GM21528 (cell line): ENCODE measurements at regions not wholly inside any gene's neighbourhood (a gene's known extent, or its start where the extent isn't known, plus 50 kb on each side); places are given as distances from the start of the nearest gene placed in this dataset.
"Not testable (repeated sequence)": the region's sequence is repeated elsewhere in the genome, so short reads cannot be mapped to it uniquely, and the experiment has no call there.

Experiments used
- ATAC-seq: cut with Tn5 transposase; IDR thresholded peaks from one replicate; pipeline ENCODE4 v1.9.1; 2021; ENCODE audit warnings: mild to moderate bottlenecking, moderate library complexity; ENCODE audit not compliant: unreplicated experiment, low FRiP score

DNA sequence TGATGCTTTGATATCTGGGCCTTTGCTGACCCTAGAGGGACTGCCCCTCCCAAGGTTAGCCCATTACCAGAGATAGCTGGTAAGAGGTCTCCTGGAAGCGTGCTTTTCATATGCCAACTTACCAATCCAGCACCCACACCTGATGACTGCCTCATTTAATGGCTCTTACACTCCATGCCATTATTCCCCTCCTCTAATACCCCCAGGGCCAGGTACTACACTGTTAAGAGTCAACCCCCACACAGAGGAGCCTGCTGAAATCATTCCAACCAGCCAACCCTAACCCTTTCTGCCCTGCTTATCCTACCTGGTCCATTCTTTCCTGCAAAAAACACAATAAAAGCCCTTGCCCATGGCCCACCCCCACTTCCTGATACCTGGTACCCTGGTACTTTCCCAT lies 736.8 kb upstream of the SLC35B3 start:
- no peak for ATAC-seq

DNA sequence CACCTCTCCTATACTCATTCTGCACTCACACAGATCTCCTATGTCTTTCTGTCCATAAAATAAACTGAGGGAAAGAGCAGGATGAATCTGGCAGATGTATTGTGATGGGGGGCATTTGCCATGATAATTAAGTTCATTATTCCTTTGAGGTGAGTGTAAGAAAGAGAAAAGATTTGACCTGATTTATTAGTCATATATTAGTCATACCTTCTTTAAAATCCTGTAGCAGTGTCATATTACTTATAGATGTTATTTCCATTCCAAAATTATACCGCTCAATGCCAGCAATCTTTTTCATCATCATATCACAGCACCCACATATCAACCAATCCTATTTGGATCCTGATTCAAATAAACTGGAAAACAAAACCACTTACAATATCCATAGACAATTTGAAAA lies 733.3 kb upstream of the SLC35B3 start:
- no peak for ATAC-seq

DNA sequence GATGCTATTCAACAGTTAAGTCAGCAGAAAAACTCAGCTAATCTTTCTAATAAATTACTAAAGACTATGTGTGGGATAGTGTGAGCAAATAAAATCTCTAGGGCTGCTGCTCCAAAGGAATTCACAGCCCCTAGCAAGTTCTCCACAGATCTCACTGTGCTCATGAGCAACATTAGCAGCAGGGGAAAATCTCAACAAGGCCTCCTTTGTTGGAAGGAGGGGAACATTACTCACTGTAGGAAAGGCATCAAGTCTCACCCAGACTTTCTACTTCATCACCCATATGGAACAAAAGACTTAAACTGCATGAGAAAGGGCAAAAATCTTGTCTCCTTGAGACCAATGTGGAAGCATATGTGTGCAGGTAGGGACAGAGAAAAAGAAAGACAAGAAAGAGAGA lies 726.4 kb upstream of the SLC35B3 start:
- ATAC-seq = no peak

DNA sequence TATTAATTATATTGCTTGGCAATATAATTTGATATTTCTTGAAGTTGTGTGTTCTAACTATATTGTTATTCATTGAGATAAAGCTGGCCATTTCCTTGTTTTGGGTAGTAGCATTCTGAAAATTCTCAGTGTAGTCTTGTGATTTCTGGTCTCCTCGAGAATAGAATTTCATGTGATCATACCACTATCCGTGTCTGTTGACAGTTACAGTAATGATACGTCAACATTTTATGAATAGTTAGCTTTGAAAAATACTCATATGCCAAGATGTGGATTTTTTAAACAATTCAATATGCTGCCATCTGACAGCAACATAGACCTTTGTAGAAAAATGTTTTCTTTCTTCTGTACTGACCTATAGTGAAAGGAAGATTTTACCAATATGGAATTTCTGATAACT lies 723.7 kb upstream of the SLC35B3 start:
- ATAC-seq = no peak

DNA sequence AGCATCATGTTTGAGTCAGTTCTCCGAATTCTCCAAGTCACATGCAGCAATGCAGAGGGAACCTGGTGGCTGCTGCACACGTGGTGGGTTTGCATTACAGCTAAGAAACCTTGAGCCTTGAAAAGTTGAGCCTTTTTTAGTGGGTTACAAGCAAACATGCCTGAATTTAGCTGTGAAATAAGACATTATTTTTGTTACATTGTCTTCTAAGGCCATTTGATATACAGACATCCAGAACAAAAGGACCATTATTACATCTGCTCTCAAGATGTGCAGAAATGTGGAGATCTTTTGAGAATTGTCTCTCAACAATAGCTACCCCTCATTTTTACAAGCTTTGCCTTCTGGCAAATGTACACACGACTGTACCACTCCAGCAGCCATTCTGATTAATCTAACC lies 720.5 kb upstream of the SLC35B3 start:
- no peak for ATAC-seq

DNA sequence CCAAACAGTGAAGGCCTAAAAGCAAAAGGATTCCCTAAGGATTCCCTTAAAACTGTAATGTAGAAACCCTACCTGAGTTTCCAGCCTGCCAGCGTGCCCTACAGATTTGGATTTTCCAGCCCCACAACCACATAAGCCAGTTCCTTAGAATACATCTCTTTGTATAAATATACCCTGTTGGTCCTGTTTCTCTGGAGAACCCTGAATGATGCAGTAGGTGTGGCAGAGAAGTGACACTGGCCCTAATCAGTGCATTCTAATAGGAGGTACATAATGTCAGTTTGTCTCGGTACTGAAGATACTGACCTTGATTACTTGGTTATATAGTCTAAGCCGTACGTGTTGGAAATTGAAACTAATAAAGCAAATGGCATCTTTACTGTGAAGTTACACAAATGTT lies 707.8 kb upstream of the SLC35B3 start:
- ATAC-seq = no peak

DNA sequence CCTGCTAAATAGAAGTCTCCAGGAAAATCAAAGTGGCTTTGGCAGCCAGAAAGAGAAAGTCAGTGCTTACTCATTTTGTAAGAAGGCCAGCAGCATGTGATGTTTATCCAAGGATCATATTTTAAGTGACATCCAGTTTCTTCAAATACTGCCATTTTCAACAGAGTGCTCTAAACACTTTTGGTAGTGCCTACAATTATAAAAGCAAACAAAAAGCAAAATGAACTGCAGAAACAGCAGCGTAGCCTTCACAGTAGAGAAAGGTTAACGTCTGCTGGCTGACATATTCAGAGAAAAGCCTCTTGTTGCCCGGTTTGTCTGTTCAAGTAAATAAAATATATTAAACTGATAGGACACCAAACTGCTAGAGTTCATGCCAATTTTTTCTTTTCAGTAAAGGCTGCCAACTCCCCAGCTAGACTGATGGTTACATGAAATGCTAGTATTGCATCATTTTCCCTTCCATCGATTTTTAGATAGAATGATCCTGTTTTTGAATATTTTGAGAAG lies 705.7 kb upstream of the SLC35B3 start:
- no peak for ATAC-seq

DNA sequence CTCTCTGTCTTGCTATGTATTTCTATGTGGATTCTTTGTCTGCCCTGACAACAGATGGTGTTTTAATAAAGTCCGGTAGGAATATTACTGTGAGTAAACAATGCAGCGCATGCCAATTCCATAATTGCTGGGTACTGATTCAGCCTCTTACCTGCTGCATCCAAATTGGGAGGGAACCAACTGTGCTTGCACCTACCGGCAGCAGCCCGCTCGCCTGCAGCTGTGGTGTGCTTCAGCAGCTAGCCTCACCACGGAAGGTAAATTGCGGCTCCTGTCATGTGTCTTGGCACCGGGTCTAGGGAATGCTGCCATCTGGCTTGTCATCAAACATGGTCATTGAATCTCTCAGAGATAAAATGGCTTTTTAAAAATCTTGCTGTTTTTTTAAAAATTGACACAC lies 704.8 kb upstream of the SLC35B3 start:
- ATAC-seq = no peak

DNA sequence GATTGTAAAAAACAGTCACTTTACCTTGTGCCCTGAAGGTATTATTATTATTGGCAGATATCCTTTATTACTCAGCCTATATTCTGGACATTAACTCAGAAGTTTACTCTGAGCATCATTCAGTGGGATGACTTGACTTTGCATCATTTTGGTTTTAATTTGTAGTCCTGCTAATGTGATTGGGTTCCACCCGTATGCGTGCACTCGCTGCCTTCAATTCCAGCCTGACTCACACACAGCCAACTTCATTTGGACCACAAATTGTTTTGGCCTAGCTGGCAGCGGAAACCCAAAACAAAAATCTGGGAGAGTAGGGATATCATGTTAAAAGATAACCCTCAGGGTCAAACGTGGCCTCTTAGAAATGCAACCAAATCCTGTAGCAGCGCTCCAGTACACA lies 704.4 kb upstream of the SLC35B3 start:
- no peak for ATAC-seq

DNA sequence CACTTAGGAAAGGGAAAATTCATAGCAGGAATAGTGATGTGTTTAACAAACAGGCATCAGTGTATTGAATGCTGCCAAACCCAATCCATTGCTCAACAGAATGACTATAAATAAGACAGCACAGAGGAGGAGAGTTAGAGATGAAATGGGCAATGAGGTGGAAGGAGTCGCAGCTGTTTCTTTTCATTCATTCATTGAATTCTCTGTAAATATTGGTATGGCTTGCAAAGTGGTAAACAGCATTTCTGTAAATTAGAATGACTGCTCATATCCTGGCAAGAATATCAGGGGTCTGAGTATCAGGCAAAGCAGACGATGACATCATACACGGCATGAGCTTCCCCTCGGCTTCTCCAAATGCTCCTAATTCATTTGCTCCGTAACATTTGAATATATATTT lies 703.6 kb upstream of the SLC35B3 start:
- no peak for ATAC-seq

DNA sequence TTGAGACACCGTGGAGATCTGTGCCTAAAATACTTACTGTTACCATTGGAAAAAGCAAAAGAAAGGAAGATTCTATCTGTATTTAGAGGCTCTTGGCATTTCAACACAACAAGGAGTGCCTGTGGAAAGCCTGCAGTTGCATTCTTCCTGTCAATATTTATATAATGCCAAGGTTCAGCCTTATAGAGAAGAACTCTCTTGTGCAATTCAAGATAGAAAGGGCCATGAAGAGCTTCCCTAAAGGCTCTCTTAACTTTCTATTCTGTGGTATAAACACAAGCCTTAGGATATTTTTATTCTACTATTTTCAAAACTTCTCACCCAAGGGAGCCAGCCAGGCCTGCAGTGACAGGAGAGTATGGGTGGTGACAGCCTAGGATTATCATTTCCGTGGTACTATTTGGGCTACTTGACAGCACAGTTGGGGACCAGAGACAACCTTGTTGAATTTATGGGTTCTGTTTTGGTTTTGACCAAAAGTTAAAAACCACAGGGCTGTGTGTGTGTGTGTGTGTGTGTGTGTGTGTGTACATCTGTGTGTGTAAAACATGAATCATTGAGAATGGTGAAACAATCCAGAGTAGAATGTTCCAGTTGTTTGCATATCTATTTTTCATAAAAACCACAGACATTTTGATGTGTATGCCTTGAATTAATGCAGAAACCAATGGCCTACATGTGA lies 700.9 kb upstream of the SLC35B3 start:
- no peak for ATAC-seq

DNA sequence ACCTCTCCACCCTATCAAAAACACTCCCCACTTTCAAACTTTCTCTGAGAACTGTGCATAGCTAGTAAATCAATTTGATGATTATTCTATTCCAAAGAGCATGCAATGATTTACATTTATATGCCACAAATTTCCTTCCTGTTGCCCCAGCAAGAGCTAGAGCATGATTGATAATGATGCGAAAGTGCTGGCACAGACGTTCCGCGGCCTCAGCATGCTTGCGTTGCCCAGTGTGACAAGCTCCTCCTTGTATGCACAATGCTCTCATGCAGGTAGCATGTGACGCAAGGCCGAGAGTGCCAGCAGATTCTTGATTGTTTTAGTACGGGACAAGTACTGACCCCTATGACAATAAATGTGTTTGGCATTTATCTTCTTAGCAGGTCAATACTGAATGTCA lies 696.3 kb upstream of the SLC35B3 start:
- ATAC-seq = no peak

DNA sequence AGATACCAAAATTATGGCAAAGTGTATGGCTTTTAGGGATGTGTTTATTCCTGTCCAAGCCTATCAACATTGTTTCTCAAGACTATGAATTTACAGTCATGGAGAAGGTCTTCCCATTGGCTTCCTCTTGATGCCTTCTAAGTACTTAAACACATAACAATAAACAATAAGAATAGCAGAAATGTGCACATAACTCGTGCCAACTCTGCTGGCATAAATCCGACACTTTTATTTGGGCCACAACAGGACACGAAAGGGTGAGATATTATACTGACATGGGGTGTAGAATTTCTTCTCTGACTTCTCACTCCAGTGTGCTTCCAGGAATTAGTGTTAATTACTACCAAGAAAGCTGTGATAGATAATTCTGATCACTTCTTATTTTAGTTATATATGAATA lies 695.9 kb upstream of the SLC35B3 start:
- ATAC-seq = no peak

DNA sequence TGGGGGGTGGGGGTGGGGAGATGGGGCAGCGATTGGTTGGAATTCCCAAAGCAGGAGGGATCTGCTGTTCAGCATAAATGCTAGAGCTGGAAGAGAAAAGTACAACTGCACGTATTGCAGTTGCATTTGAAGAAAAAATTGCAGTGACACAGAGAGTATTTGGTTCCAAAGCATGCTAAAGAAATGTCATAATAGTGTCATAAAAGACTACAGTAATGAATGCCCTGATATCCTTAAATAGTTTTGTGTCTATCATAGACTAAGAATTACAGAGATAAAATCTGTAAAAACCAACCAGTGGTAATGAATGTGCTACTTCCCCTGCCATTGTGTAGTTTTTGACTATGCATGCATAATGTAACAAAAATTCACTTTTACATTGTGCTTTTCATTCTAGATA lies 693.6 kb upstream of the SLC35B3 start:
- no peak for ATAC-seq

DNA sequence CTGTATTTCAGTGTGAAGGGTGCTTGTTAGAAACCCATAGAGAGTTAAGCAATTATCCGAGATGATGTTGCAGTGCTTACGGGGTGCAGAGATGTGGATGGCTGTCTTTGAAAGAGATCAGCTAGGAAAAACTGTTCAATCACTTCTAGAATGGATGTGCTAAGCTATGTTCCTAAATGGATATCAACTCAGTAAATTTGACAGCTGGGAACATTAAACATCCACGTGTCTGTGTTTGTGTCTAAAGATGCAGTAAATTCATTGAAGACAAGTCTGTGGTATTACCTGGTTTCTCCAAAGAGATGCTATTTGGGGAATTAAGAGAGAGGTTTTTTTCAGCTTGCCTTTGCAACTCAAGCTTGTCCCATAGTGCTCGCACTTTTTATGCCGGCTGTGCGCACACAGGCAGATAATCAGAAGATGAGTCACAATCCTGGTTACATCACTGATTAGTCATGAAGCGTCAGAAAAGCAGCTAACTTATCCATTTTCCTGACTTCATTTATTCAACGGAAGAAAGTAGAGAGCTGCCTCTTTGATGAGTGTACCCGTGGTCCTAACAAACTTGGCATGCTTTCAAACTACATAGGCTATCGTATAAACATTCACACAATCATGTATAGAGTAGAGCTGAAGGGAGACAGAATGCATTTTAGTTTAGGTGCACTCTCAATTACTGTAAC lies 691.7 kb upstream of the SLC35B3 start:
- ATAC-seq = no peak

DNA sequence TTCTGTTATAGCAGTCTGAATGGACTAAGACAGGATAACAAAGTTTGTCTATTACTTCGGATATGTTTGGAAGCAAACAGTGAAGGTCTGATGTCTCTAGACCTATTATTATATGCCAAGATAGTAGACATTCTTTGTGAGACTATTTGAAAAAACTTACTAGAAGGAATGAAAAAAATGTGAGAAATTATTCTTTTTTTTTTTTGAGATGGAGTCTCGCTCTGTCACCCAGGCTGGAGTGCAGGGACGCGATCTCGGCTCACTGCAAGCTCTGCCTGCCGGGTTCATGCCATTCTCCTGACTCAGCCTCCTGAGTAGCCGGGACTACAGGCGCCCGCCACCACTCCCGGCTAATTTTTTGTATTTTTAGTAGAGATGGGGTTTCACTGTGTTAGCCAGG lies 690.7 kb upstream of the SLC35B3 start:
- ATAC-seq = not testable (repeated sequence)

DNA sequence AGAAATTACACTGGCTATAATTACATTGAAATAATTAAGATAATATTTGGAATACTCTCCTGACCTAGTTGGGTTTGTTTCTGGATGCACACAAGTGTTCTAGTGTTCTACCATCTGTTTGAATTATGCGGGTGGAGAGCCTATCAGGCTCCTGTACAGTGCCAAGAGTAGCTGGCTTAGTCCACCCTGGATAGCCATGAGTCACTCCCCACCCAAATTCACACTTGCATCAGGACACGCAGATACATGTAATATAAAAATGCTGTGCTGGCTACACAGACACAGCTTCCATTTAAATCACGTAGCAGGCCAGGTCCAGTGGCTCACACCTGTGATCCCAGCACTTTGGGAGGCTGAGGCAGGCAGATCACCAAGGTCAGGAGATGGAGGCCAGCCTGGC lies 686.2 kb upstream of the SLC35B3 start:
- no peak for ATAC-seq

DNA sequence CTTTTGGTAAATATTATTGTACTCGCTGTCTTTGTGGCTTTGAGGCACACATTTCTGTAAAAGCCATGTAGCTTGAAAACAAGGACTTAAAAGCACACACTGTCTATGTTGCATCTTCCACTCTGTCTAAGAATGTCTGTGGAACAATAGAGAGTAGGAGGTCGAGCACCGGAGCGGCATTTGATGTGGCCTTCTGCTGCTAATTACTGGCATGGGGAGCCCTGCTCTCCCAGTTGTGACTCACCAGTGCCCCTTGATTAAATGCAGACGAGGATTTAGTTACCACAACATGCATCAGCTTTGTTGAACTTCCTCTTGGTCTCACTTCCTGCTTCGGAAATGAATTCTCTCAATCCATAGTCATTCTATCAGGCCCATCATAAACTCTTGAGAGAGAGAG lies 680.7 kb upstream of the SLC35B3 start:
- no peak for ATAC-seq

DNA sequence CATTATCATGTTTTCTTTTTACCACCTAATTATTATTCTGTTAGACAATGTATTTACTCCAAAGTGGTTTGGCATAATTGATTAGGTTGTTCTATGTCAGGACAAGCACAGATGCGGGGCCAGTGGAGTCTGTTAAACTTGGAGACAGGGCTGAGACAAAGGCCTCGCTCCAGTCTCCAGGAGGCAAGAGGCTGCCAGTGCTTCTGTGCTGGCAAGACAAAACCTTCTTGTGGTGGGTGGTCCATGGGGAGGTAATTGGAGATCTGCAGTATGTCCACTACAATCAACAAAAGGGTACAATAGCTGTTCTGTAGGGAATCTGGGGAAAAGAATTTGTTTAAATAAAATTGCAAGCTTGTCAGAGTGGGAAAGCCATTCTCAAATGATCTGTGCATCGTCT lies 677.2 kb upstream of the SLC35B3 start:
- ATAC-seq = no peak

DNA sequence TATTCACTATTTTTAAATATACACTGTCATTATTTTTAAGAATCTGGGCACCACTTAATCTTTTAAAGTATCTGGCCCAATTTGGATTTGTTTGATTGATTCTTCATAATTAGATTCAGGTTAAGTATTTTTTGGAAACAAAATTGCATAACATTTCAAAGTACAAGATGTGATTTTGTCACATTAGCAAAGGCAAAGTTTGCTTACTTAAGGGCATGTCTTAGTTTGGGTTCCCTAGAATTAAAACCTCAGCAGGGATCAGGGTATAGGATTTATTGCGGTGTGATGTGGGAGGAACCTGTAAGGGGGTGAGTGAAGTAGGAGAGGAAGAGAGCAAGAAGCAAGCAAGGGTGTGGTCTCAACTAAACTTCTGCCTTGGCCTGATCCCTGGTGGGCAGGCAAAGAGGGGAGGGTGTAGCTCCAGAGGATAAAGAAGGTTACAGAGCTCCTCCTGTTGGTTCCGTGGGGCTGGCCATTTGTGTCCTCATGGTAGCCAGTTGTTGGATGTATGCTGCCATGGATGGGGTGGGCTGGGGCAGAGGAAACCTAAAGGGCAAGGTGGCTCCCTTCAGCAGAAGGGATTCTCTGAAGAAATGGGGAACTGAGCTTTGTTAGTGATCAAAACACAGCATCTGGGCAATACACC lies 668.7 kb upstream of the SLC35B3 start:
- no peak for ATAC-seq

DNA sequence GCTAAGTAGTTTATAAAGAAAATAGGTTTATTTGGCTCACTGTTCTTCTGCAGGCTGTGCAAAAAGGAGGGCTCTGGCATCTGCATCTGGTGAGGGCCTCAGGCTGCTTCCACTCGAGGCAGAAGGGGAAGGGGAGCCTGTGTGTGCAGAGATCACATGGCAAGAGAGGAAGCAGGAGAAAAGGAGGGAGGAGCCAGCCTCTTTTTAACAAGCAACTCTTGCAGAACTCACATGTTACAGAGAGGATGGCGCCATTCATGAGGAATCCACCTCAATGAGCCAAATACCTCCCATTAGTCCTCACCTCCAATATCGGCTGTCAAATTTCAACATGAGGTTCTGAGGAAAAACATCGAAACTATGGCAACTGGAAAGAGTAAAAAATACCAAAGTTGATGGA lies 666.6 kb upstream of the SLC35B3 start:
- no peak for ATAC-seq
